ENCODE measurements at regions not wholly inside any gene's neighbourhood (a gene's known extent, or its start where the extent isn't known, plus 50 kb on each side); places are given as distances from the start of the nearest gene placed in this dataset.

DNA sequence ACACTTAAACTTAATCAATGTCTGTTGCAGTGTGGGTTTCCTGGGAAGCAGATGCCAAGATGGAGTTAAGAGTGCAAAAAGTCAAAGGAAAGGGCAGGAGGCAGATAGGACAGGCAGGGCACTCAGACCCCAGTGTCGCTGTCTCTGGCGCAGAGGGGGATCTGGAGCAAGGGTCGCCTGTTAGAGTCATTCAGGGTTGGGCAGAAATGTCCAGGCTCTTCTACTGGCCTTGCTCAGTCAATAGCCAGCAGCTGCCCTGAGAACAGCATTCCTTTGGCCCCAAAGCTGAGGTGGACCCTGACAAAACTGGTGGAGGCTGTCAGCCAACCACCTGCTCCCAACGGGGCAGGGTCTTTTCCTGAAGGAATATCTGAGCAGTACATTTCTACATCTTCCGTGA is 97.1 kb upstream of the SLC66A3 start:
- Mint-ChIP-seq H3K4me3 (no peak overlapping the region), H3K4me1 (no peaks in the 10 kb centered on the region), H3K27me3 (ENCODE audit: insufficient read depth, low read depth, poor library complexity) (peaks cover 6% of the 10 kb centered on the region), H3K9me3 (peaks cover 2% of the 10 kb centered on the region; the same call in 1 of the 3 replicates), H3K36me3 (ENCODE audit: low read depth) (no peaks in the 10 kb centered on the region), H3K27ac (no peak overlapping the region)
- H3K27ac ChIP-seq (ENCODE audit: low read depth) = no peak overlapping the region
- no peaks in the 10 kb centered on the region for H3K9me2 ChIP-seq (ENCODE audit: insufficient read depth)
- no peak overlapping the region for H3K4me3 ChIP-seq
- DNase-seq (ENCODE audit: low spot score) (no peak), ATAC-seq (no peak)
- TF ChIP-seq ZNF462 (CRISPR knock-in tag; IDR thresholded peaks at IDR 0.05) (no peak), POLR2AphosphoS5 (IDR thresholded peaks at IDR 0.05; ENCODE audit: low read depth) (no peak), STAT1 (IDR thresholded peaks at IDR 0.05; ENCODE audit: unreplicated experiment) (no peak), REST (IDR thresholded peaks at IDR 0.05; ENCODE audit: unreplicated experiment) (no peak), EZH2phosphoT487 (IDR thresholded peaks at IDR 0.05; ENCODE audit: unreplicated experiment) (no peak), CREB1 (CRISPR knock-in tag; IDR thresholded peaks at IDR 0.05; ENCODE audit: low read depth) (no peak), EZH2 (IDR thresholded peaks at IDR 0.05; ENCODE audit: low read depth, unreplicated experiment) (no peak)
- no peaks in the 10 kb centered on the region for H3K27me3 ChIP-seq (ENCODE audit: insufficient read depth)
- no peaks in the 10 kb centered on the region for H3F3A ChIP-seq (replicated peaks; ENCODE audit: low read depth)
- H3K4me1 ChIP-seq (ENCODE audit: insufficient read depth) = no peaks in the 10 kb centered on the region
- H3K4me2 ChIP-seq = no peak overlapping the region
- H4K20me1 ChIP-seq (replicated peaks; ENCODE audit: insufficient read depth) = no peaks in the 10 kb centered on the region
- H3K36me3 ChIP-seq (ENCODE audit: insufficient read depth) = no peaks in the 10 kb centered on the region
- H3K79me2 ChIP-seq (replicated peaks; ENCODE audit: insufficient read depth) = no peaks in the 10 kb centered on the region
- H2AFZ ChIP-seq = no peak overlapping the region

All from GM23338 (cell line).